GM18502 (cell line): ENCODE measurements at regions not wholly inside any gene's neighbourhood (a gene's known extent, or its start where the extent isn't known, plus 50 kb on each side); places are given as distances from the start of the nearest gene placed in this dataset.
A peak's percentile ranks its signal among the peaks of the same experiment; 100 is the strongest.

Source experiments
- ATAC-seq: cut with Tn5 transposase; IDR thresholded peaks from one replicate; pipeline ENCODE4 v1.9.1; 2021; ENCODE audit warnings: mild to moderate bottlenecking; ENCODE audit not compliant: unreplicated experiment, poor library complexity

- ATAC-seq: no peak
Observed at GRCh38 chr1:221394011-221394544, 347.8 kb downstream of the DUSP10 start.

DNA sequence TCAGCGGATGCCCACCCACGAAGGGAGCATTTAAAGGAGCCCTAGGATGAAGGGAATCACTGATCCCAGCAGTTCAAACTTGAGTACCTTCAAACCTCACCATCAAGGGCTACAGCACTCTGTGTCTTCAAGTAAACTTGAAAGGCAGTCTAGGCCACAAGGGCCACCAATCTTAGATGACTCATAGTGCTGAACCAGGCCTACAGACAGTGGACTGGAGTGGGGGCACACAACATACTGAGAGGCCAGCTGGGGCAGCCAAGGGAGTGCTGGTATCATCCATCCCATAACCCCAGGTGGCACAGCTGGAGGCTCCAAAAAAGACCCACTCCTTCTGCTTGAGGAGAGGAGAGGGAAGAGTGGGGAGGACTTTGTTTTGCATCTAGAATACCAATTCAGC, 345.4 kb downstream of the DUSP10 start:
- no peak for ATAC-seq

DNA sequence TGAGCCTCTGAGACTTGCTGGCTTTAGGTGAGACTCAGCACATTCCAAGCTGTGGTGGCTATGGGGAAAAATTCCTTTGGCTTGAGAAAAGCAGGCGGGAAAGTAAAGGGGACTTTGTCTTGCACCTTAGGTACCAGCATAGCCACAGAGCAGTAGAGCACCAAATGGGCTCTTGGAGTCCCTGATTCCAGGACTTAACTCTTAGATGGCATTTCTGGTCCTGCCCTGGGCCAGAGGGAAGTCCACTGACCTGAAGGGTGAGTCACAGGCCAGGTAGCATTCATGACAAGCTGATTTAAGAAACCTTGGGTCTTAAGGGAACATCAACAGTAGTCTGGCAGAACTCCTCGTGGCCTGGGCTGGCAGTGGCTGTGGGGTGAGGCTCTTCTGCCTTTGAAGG, 344.7 kb downstream of the DUSP10 start:
- no peak for ATAC-seq

DNA sequence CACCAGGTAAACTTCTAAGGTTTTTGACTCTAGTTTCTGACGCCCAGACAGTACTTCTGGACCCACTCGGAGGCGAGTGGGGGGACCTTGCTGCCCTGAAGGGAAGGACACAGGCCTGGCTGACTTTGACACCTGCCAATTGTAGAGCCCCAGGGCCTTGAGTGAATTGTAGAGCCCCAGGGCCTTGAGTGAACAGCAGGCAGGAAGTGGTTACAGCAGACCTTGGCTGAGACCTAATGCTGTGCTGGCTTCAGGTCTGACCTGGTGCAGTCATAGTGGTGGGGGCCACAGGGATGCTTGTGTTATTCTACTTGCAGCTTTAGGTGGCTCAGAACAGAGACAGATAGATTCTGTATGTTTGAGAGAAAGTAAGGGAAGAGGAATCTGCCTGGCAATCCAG, 344.3 kb downstream of the DUSP10 start:
- ATAC-seq: no peak

GRCh38 chr1:221405146-221405545, 336.7 kb downstream of the DUSP10 start:
- ATAC-seq: no peak

DNA sequence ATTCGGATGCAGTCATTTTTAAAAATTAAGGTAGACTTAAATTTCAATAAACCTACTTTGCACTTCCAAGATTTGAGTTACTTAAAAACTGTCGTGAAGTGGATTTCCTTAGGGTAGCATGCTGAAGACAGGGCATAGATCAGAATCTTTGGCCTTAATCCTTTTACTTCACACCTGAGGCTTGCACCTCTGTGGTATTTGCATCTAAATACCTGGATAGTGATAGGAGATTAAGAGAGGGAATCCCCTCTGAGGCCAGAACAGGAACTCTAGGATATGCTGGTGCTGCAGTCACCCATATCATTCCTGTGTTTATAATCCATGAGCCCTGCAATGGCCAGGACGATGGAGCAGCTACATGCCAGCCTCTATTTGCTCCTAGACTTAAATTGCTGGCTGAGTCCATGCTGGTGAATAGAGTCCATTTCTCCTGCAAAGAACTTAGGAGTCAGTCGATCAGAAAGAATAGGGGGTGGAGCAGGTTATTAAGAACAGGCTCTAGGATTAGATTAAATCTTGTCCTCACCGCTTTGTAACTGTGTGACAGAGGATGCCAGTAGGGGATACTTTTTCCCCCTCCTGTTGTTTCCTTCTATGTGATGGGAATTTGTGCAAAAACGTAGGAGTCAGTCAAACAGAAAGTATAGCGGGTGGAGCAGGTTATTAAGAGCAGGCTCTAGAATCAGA, 333.6 kb downstream of the DUSP10 start:
- no peak for ATAC-seq

GRCh38 chr1:221411283-221411682, 330.6 kb downstream of the DUSP10 start:
- no peak for ATAC-seq

GRCh38 chr1:221414772-221415539, 326.9 kb downstream of the DUSP10 start:
- ATAC-seq: no peak

DNA sequence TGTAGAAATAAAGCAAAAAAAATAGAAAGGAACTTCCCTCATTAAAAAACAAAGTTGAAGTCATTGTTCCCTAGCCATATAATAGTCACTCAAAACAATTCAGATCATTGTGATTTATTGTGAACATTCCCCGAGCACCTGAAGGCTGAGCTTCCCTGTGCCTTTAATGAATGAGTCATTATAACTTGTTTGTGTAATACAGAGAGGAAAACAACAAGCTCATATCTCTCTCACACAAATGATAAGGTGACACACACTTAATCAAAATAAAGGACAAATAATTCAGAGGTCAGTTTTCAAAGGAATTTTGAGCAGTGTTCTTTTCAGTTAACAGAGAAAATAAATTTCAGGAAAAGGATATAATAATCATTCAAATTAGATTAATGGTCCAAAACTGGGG, 326.2 kb downstream of the DUSP10 start:
- no peak for ATAC-seq

DNA sequence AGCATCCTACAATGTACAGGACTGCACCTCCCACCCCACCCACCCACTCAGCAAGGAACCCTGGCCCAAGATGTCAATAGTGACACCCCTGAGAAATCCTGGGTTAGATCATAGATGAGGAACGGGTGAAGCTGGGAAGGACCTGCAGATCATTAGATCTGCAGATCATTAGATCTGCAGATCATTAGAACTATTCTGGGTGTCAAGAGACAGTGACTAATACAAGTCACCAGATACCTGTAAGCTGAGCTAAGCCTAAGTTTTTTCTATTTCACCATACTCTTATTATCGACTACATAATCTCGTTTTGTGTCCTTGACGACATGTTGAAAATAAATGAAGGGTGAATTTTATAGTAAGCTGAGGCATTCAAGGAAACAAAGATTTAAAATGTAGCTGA, 325.7 kb downstream of the DUSP10 start:
- ATAC-seq: no peak

GRCh38 chr1:221416723-221417122, 325.2 kb downstream of the DUSP10 start:
- ATAC-seq: no peak

GRCh38 chr1:221418346-221418745, 323.5 kb downstream of the DUSP10 start:
- ATAC-seq: no peak

DNA sequence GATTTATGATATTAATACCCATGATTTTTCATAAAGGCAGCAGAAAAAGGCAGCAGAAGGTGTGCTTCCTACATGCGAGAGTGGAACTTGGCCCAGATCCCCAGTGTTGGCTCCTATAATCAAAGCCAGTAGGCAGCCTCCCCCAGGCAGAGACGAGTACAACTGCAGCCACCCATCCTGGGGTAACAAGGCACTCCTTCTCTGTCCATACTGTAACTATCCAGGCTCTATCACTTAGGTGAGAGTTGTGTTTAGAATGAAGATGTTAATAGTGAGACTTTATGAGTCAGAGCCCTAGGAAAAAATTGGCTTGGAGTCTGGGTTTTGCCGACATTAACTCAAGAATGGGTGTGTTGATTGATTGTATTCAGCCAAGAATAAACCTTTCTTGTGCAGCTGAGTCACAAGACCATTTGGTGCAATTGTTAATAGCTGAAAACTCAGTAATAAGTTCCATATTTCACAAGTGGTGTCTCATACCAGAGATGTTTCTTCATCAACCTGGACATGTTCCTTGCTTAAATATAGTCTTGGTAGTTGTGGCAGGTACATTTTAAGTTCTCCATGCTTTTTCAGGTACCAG, 322.3 kb downstream of the DUSP10 start:
- no peak for ATAC-seq

- ATAC-seq: no peak
Observed at GRCh38 chr1:221429264-221429663, 312.6 kb downstream of the DUSP10 start.

DNA sequence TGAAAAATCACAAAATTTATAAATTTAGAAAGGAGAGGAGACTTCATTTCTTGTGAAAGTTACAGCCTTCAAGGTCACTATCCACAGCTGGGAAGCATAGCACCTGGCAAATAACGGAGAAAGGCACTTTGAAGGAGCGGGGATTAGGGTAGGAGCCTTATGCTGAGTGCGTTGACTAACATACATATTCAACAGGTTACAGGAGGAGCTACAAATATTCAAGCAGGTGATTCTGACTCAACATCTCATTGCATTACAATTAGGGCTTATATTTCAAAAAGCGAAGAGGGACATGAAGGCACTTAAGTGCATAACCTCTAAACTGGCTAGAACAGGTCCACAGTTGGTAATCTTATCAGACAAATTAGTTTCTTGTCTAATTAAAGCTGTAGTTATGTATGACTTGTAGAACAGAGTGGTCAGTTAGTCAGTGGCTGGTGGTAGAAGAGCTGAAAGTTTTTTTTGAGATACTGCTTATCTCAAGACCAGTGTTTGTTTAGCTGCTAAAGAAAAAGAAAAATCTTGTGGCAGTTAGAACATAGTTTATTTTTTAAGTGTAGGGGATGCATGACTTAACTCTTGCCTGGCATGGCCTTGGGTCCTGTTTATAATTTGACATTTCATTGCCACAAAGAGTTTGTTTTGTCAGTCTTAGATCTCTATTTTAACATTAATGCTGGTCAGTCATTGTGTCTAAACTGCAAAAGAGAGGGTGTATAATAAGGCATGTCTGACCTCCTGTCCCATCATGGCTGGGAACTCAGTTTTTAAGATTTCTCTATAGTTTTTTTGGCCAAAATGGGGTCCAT, 311.5 kb downstream of the DUSP10 start:
- ATAC-seq: no peak

GRCh38 chr1:221431068-221431651, 310.7 kb downstream of the DUSP10 start:
- no peak for ATAC-seq

DNA sequence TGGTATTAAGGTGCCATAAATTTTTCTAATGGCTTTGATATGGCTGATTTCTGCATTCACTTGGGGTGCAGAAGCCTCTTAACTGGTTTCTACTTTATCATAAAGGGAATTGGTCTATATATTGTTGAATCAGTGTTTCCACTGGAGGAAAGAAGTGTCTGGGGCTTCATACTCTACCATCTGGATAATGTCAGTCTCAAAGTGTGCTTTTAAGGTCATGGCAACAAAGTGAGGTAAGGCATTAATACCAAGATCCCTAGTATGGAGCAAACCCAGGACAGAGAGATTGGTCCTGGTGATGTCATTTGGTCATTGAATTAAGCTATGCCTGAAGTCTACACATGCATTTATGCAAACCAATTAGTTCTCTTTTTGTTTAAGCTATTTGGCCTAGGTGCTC, 309.9 kb downstream of the DUSP10 start:
- no peak for ATAC-seq

DNA sequence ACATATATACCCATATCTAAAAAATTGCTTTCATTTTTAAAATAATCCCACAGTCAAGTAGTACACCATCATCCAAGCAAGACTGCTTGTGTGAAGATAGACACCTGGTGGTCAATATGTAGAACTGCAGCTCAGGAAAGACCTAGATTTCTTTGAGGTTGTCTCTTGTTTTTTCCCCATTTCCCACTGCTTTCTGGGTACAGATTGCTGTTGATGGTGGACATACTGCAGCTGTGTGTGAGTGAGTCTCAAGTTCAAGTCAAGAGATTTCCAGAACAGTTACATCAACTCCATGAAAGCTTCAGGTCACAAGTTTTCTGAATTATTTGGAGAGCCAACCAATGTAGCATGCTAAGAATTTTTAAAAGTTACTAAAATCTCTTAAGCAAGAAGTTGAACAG, 306.4 kb downstream of the DUSP10 start:
- ATAC-seq: peak; percentile 51

- no peak for ATAC-seq
Observed at GRCh38 chr1:221437171-221437570, 304.7 kb downstream of the DUSP10 start.

DNA sequence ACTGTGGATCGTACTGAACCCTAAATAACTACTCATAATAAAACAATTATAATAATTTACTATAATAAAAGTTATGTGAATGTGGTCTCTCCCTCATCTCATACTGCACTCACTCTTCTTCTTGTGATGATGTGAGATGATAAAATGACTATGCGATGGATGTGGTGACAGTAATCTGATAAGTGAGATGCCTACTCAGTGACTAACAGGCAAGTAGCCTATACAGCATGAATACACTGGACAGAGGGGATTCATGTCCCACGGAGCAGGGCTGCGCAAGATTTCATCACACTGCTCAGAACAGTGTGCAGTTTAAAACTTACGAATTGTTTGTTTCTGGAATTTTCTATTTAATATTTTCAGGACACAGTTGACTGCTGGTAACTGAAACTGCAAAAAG, 304.0 kb downstream of the DUSP10 start:
- no peak for ATAC-seq
